GM23248 (cell line): ENCODE measurements at regions not wholly inside any gene's neighbourhood (a gene's known extent, or its start where the extent isn't known, plus 50 kb on each side); places are given as distances from the start of the nearest gene placed in this dataset.

ENCODE experiments used
- DNase-seq: peaks from one replicate; pipeline ENCODE4 v3.0.0-alpha.2; 2015
- H2AFZ ChIP-seq: fragments of 200-600 bp; sonication (generic); 2 replicates; pipeline ENCODE4 v1.6.1; 2016; ENCODE audit warnings: antibody characterized with exemption
- H3F3A ChIP-seq: fragments of 200-600 bp; sonication (generic); 2 replicates; pipeline ENCODE4 v1.6.1; 2016; ENCODE audit warnings: mild to moderate bottlenecking, antibody characterized with exemption, mixed run types; ENCODE audit not compliant: insufficient read depth
- H3K27ac ChIP-seq: fragments of 200-600 bp; sonication (generic); 2 replicates; pipeline ENCODE4 v1.5.1; 2016; ENCODE audit warnings: mild to moderate bottlenecking
- H3K27me3 ChIP-seq: fragments of 200-600 bp; sonication (generic); replicated peaks from 2 replicates; pipeline ENCODE4 v1.6.1; 2016; ENCODE audit warnings: mild to moderate bottlenecking; ENCODE audit not compliant: insufficient read depth
- H3K36me3 ChIP-seq: fragments of 200-600 bp; sonication (generic); 2 replicates; pipeline ENCODE4 v1.6.1; 2016; ENCODE audit warnings: low read depth, mild to moderate bottlenecking
- H3K4me1 ChIP-seq: fragments of 200-600 bp; sonication (generic); 2 replicates; pipeline ENCODE4 v1.6.1; 2016; ENCODE audit warnings: mild to moderate bottlenecking; ENCODE audit not compliant: insufficient read depth
- H3K4me2 ChIP-seq: fragments of 200-600 bp; sonication (generic); one replicate; pipeline ENCODE4 v1.6.1; 2016; ENCODE audit warnings: mild to moderate bottlenecking; ENCODE audit not compliant: unreplicated experiment
- H3K4me3 ChIP-seq: fragments of 200-600 bp; sonication (generic); 2 replicates; pipeline ENCODE4 v1.5.1; 2016; ENCODE audit warnings: mild to moderate bottlenecking
- H3K79me2 ChIP-seq: fragments of 200-600 bp; sonication (generic); 2 replicates; pipeline ENCODE4 v1.6.1; 2016; ENCODE audit warnings: mild to moderate bottlenecking; ENCODE audit not compliant: insufficient read depth
- H3K9ac ChIP-seq: fragments of 200-600 bp; sonication (generic); 2 replicates; pipeline ENCODE4 v1.6.1; 2016; ENCODE audit warnings: mild to moderate bottlenecking
- H3K9me2 ChIP-seq: fragments of 200-600 bp; sonication (generic); 2 replicates; pipeline ENCODE4 v1.6.1; 2016; ENCODE audit warnings: mixed run types, mild to moderate bottlenecking, moderate library complexity; ENCODE audit not compliant: insufficient read depth
- H3K9me3 ChIP-seq: fragments of 200-600 bp; sonication (generic); one replicate; pipeline ENCODE4 v1.6.1; 2017; ENCODE audit warnings: low read depth
- H4K20me1 ChIP-seq: fragments of 200-600 bp; sonication (generic); 2 replicates; pipeline ENCODE4 v1.6.0; 2016; ENCODE audit not compliant: insufficient read depth
- EZH2 ChIP-seq: fragments of 200-600 bp; sonication (generic); IDR thresholded peaks from 2 replicates; pipeline ENCODE4 v1.6.1; 2018; ENCODE audit warnings: antibody characterized with exemption, mild to moderate bottlenecking; ENCODE audit not compliant: insufficient read depth, poor library complexity, severe bottlenecking
- EZH2phosphoT487 ChIP-seq: fragments of 200-600 bp; sonication (generic); IDR thresholded peaks from 2 replicates; pipeline ENCODE4 v1.6.1; 2018; ENCODE audit warnings: antibody characterized with exemption, moderate library complexity, mild to moderate bottlenecking, low read depth; ENCODE audit not compliant: insufficient read depth
- WGBS, 2 experiments: methylation state at CpG; one replicate each; pipeline ENCODE4 v1.1.6; 2015 to 2017; ENCODE audit warnings: low lambda C conversion rate in 2 of 2, low coverage in 1 of 2; ENCODE audit errors: missing lambda C conversion rate in 2 of 2; 5-methylcytosine and 5-hydroxymethylcytosine counted together
- in situ Hi-C: fragments of 300-500 bp; cut with MboI; formaldehyde crosslinking; loops from 2 replicates; pipeline ENCODE4 v1.15.0; 2020

DNA sequence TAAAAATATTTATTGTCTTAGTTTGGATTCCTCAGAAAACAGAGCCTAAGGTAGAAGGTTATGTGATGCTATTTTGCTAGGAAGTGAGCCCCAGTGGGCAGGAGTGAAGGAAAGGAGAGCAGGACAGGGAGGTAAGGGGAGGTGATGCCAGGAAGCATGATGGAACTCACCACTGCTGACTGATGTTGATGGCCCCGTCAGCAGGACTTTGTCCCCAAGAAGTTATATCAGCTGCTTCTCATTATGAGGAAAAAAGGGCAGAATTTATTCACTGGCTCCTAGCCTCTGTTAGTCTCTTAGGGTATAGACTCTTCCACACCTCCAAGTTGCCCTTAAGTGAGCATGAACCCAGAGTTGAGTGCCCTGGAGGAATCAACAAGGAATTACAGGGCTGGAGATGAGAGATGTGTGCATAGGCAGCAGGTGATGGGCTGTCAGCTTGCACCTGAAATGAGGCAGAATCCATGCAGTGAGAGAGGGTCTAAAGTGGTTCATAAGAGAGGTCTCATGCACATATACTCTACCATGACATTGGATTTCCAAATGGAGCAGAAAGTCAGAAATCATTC lies 120.6 kb upstream of the NIPBL start:
- Histone ChIP-seq H2AFZ (no peak overlapping the region), H4K20me1 (no peaks in the 10 kb centered on the region), H3K9ac (no peak overlapping the region), H3F3A (no peaks in the 10 kb centered on the region), H3K4me2 (no peak overlapping the region), H3K9me3 (no peaks in the 10 kb centered on the region), H3K27ac (no peak overlapping the region), H3K4me3 (no peak overlapping the region), H3K79me2 (no peaks in the 10 kb centered on the region), H3K27me3 (peaks cover 28% of the 10 kb centered on the region), H3K36me3 (no peaks in the 10 kb centered on the region), H3K9me2 (no peaks in the 10 kb centered on the region), H3K4me1 (no peaks in the 10 kb centered on the region)
- DNase-seq = no peak
- TF ChIP-seq EZH2 (no peak), EZH2phosphoT487 (no peak)
- WGBS, 2 experiments = 58 to 59% methylated on average over 1 of the region's 1 CpG
- in situ Hi-C loops = no loop called here

DNA sequence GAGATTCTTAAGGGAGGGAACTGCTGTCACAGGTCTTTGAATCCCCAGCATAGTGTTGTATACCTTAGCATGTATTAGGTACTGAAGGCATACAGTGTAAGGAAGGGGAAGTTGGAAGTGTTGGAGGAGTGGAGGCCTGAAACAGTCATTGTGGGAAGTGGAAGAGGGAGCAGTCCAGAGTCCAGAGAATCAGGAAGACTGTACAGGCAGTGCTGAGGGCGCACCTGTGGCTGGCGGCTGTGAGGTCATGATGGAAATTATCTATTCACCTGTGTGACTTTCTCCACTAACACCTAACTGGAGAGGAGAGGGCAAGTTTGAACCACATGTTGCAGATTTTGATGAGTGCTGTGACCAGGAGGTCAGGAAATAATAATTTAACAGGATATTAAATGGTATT lies 119.7 kb upstream of the NIPBL start:
- H3K4me2 ChIP-seq = no peak overlapping the region
- in situ Hi-C loops = no loop called here
- no peaks in the 10 kb centered on the region for H3K9me2 ChIP-seq
- H3K27me3 ChIP-seq = peaks cover 28% of the 10 kb centered on the region
- DNase-seq = no peak
- no peak overlapping the region for H3K9ac ChIP-seq
- H4K20me1 ChIP-seq = no peaks in the 10 kb centered on the region
- TF ChIP-seq EZH2phosphoT487 (no peak), EZH2 (no peak)
- no peaks in the 10 kb centered on the region for H3K9me3 ChIP-seq
- WGBS, 2 experiments = 84 to 87% methylated on average over 2 of the region's 2 CpGs
- no peak overlapping the region for H2AFZ ChIP-seq
- no peaks in the 10 kb centered on the region for H3K36me3 ChIP-seq
- no peaks in the 10 kb centered on the region for H3K79me2 ChIP-seq
- H3K27ac ChIP-seq = no peak overlapping the region
- no peak overlapping the region for H3K4me3 ChIP-seq
- H3F3A ChIP-seq = no peaks in the 10 kb centered on the region
- H3K4me1 ChIP-seq = no peaks in the 10 kb centered on the region

DNA sequence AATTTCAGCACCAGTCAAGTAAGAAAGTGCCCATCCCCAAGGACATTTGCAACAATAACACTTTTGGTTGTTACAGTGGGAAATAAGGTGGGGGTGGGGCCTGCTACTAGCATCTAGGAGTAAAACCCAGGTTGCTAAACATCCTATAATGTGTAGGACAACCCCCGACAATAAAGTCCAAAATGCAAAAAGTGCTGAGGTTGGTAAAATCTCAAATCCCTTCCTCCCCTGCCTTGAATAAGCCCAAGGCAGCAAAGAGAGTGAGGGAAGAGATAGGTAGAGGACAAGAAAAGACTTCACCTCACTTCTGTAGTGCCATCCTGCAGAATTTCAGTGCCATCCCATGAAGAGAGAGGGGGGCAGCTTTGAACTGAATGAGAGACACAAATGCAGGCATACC lies 117.5 kb upstream of the NIPBL start:
- no peaks in the 10 kb centered on the region for H3K36me3 ChIP-seq
- TF ChIP-seq EZH2 (no peak), EZH2phosphoT487 (no peak)
- no peak overlapping the region for H2AFZ ChIP-seq
- H3K4me1 ChIP-seq = no peaks in the 10 kb centered on the region
- WGBS, 2 experiments = 95 to 100% methylated on average over 1 of the region's 1 CpG
- no peaks in the 10 kb centered on the region for H4K20me1 ChIP-seq
- no peaks in the 10 kb centered on the region for H3F3A ChIP-seq
- H3K79me2 ChIP-seq = no peaks in the 10 kb centered on the region
- no peak for DNase-seq
- H3K9ac ChIP-seq = no peak overlapping the region
- H3K27ac ChIP-seq = no peak overlapping the region
- no peak overlapping the region for H3K4me3 ChIP-seq
- H3K4me2 ChIP-seq = no peak overlapping the region
- peaks cover 17% of the 10 kb centered on the region for H3K27me3 ChIP-seq
- H3K9me3 ChIP-seq = no peaks in the 10 kb centered on the region
- in situ Hi-C loops = no loop called here
- no peaks in the 10 kb centered on the region for H3K9me2 ChIP-seq

DNA sequence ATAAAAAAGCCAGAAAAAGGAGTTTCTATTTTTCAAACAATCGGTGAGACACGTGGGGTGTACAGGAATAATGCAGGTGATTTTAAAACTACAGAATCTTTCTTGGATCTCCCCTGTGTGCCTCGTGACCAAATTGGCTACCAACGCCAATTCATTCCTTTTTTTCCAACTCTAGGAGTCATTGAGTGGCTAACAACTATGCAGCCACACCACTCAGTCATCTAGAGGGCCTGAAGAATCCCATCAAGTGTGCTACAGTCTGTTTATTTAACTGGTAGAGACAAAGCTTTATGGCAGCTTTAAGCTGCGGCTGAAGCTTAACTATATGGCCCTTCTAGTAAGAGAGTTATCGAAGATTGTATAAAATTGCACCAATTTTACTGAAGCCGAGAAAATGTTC lies 113.1 kb upstream of the NIPBL start:
- Histone ChIP-seq H4K20me1 (no peaks in the 10 kb centered on the region), H3K79me2 (no peaks in the 10 kb centered on the region), H3K27ac (no peak overlapping the region), H3K4me1 (no peaks in the 10 kb centered on the region), H3F3A (no peaks in the 10 kb centered on the region), H3K4me3 (no peak overlapping the region), H3K9ac (no peak overlapping the region), H3K9me2 (no peaks in the 10 kb centered on the region), H2AFZ (no peak overlapping the region), H3K9me3 (no peaks in the 10 kb centered on the region), H3K27me3 (peaks cover 25% of the 10 kb centered on the region), H3K4me2 (no peak overlapping the region), H3K36me3 (no peaks in the 10 kb centered on the region)
- in situ Hi-C loops = no loop called here
- no peak for DNase-seq
- 45 to 50% methylated on average over 7 of the region's 7 CpGs for WGBS, 2 experiments
- TF ChIP-seq EZH2phosphoT487 (no peak), EZH2 (no peak)

DNA sequence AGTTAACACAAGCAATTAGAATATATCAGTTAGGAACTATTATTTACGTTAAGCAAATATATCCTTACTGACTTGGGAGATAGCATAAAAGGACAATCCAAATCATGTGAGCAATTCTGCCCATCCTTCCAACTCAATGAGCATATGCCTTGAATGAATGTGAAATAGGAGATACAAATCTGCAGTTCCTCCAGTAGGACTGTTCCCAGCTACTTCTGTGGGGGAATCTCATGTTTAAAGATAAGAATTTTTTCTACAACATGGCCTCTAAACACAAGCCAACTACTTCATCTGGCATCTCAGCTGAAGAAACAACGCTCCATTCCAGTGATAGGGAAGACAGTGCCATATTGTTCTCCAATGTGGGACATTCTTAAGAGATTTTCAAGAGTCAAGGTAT lies 110.7 kb upstream of the NIPBL start:
- in situ Hi-C loops = no loop called here
- WGBS, 2 experiments = 53 to 57% methylated on average over 2 of the region's 2 CpGs
- H3K9me2 ChIP-seq = no peaks in the 10 kb centered on the region

More for the DNA sequence above, 110.7 kb upstream of the NIPBL start:
- no peak overlapping the region for H3K4me3 ChIP-seq
- no peak overlapping the region for H3K9ac ChIP-seq
- no peaks in the 10 kb centered on the region for H3F3A ChIP-seq
- no peak for DNase-seq
- no peaks in the 10 kb centered on the region for H3K9me3 ChIP-seq
- H3K36me3 ChIP-seq = no peaks in the 10 kb centered on the region
- peaks cover 19% of the 10 kb centered on the region for H3K27me3 ChIP-seq
- H3K4me1 ChIP-seq = no peaks in the 10 kb centered on the region
- H3K4me2 ChIP-seq = no peak overlapping the region
- no peak for TF ChIP-seq EZH2phosphoT487
- no peak for TF ChIP-seq EZH2
- H4K20me1 ChIP-seq = no peaks in the 10 kb centered on the region
- no peak overlapping the region for H3K27ac ChIP-seq
- H3K79me2 ChIP-seq = no peaks in the 10 kb centered on the region
- H2AFZ ChIP-seq = no peak overlapping the region
